Brain microvascular endothelial cell (primary cell): ENCODE measurements at regions not wholly inside any gene's neighbourhood (a gene's known extent, or its start where the extent isn't known, plus 50 kb on each side); places are given as distances from the start of the nearest gene placed in this dataset.

Source experiments
- DNase-seq: peaks from one replicate; pipeline ENCODE4 v3.0.0-alpha.2; 2020
- H3K27ac ChIP-seq: fragments of 250-450 bp; sonication (Bioruptor Pico); 2 replicates; pipeline ENCODE4 v1.5.1; 2020; ENCODE audit warnings: mild to moderate bottlenecking, moderate library complexity
- H3K27me3 ChIP-seq: fragments of 250-450 bp; sonication (Bioruptor Pico); replicated peaks from 2 replicates; pipeline ENCODE4 v1.5.1; 2020; ENCODE audit warnings: mild to moderate bottlenecking
- H3K36me3 ChIP-seq: fragments of 250-450 bp; sonication (Bioruptor Pico); replicated peaks from 2 replicates; pipeline ENCODE4 v1.5.1; 2020; ENCODE audit warnings: mild to moderate bottlenecking
- H3K4me3 ChIP-seq: 2 replicates; pipeline ENCODE4 v1.5.1; 2011; ENCODE audit warnings: low read depth, mild to moderate bottlenecking, control low read depth, low read length, moderate library complexity
- CTCF ChIP-seq: IDR thresholded peaks from 2 replicates; pipeline ENCODE4 v1.5.1; 2011; ENCODE audit warnings: low read depth, mild to moderate bottlenecking, moderate library complexity, low read length, control low read depth, inconsistent platforms; ENCODE audit errors: missing control alignments
- in situ Hi-C: cut with HindIII; loops from 2 replicates; pipeline ENCODE4 v1.10.0; 2017; ENCODE audit warnings: low sequenced_read_pairs, low pct_ligation_motif_present

- DNase-seq: no peak
- TF ChIP-seq CTCF: no peak
- no peaks in the 10 kb centered on the region for H3K36me3 ChIP-seq
- H3K27ac ChIP-seq: no peak overlapping the region
- in situ Hi-C loops: no loop called here
- no peak overlapping the region for H3K4me3 ChIP-seq
- H3K27me3 ChIP-seq: no peaks in the 10 kb centered on the region
Measured at GRCh38 chr2:111678651-111679050, 205.3 kb downstream of the ANAPC1 start.

DNA sequence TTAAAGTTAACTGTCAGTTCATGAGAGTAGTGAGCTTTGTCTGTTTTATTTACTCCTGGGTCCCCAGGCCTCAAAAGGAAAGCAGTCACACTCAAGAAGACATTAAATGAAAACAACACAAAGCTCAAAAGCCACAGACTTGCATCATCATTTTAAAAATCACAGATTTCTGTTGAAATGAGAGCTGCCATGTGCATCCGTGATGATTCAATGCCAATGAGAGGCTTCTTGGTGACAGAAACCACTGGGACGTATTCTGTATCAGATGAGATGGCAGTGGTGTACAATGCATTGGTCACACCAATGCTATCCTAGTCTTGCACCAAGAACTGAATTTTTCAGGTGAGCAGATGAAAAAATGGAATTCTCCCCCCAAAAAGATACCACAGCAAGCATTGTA, 204.8 kb downstream of the ANAPC1 start:
- Histone ChIP-seq H3K27me3 (no peaks in the 10 kb centered on the region), H3K36me3 (no peaks in the 10 kb centered on the region), H3K4me3 (no peak overlapping the region), H3K27ac (no peak overlapping the region)
- in situ Hi-C loops: no loop called here
- TF ChIP-seq CTCF: no peak
- no peak for DNase-seq

- Histone ChIP-seq H3K27ac (no peak overlapping the region), H3K36me3 (no peaks in the 10 kb centered on the region), H3K27me3 (no peaks in the 10 kb centered on the region), H3K4me3 (no peak overlapping the region)
- no peak for TF ChIP-seq CTCF
- in situ Hi-C loops: no loop called here
- no peak for DNase-seq
Measured at GRCh38 chr2:111684611-111685010, 199.4 kb downstream of the ANAPC1 start.

- no peak for TF ChIP-seq CTCF
- no peak for DNase-seq
- in situ Hi-C loops: no loop called here
- Histone ChIP-seq H3K36me3 (no peaks in the 10 kb centered on the region), H3K4me3 (no peak overlapping the region), H3K27ac (no peak overlapping the region), H3K27me3 (no peaks in the 10 kb centered on the region)
Measured at GRCh38 chr2:111685342-111685741, 198.7 kb downstream of the ANAPC1 start.

GRCh38 chr2:111686994-111687393, 197.0 kb downstream of the ANAPC1 start:
- H3K4me3 ChIP-seq: no peak overlapping the region
- TF ChIP-seq CTCF: no peak
- no peak for DNase-seq
- H3K27me3 ChIP-seq: no peaks in the 10 kb centered on the region
- no peaks in the 10 kb centered on the region for H3K36me3 ChIP-seq
- in situ Hi-C loops: no loop called here
- H3K27ac ChIP-seq: no peak overlapping the region

DNA sequence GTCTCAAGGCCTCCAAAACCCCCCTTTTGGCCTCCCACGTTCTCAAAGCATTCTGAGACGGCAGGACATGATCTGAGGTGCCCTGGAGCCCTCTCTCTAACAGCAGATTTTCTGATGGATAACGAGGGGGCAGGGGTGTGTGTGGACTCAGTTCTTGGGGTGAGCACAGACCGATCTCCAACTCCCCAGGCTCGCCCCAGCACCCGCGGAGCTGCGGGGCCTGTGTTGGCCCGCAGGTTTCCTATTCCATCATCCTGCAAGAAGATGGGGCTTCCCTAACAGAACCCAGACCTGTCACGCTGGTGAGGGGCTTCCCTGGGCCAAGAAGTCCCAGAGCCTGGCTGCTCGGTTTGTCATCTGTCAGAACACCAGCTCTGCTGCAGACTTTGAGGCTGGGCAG, 196.1 kb downstream of the ANAPC1 start:
- Histone ChIP-seq H3K27me3 (no peaks in the 10 kb centered on the region), H3K27ac (no peak overlapping the region), H3K4me3 (no peak overlapping the region), H3K36me3 (no peaks in the 10 kb centered on the region)
- DNase-seq: no peak
- no peak for TF ChIP-seq CTCF
- in situ Hi-C loops: no loop called here
